Activated CD4-positive, alpha-beta T cell treated with anti-CD3 and anti-CD28 coated beads, Interleukin-2, amount 10 ng/mL, durations not matched to agents 7 days and 5 days (primary cell): ENCODE measurements at regions not wholly inside any gene's neighbourhood (a gene's known extent, or its start where the extent isn't known, plus 50 kb on each side); places are given as distances from the start of the nearest gene placed in this dataset.
A peak's percentile ranks its signal among the peaks of the same experiment; 100 is the strongest.
"Not testable (repeated sequence)": the region's sequence is repeated elsewhere in the genome, so short reads cannot be mapped to it uniquely, and the experiment has no call there.

Experiments used
- CTCF ChIA-PET: fragments of 350-600 bp; sonication (Branson Sonifier 250); formaldehyde crosslinking; loops from one replicate; lab custom pipeline; 2021; ENCODE audit warnings: antibody characterized with exemption; lab: Charles Lee
- POLR2A ChIA-PET: fragments of 350-600 bp; sonication (Branson Sonifier 250); formaldehyde crosslinking; loops from one replicate; lab custom pipeline; 2021; ENCODE audit warnings: antibody characterized with exemption; lab: Charles Lee
- DNase-seq: peaks from one replicate; pipeline ENCODE4 v3.0.0-alpha.2; 2020
- H3K27ac Mint-ChIP-seq: one replicate; pipeline ENCODE4 v1.8.0; 2021; ENCODE audit warnings: mild to moderate bottlenecking, moderate library complexity, mixed read lengths
- H3K27me3 Mint-ChIP-seq: one replicate; pipeline ENCODE4 v1.8.0; 2021; ENCODE audit warnings: mixed read lengths
- H3K36me3 Mint-ChIP-seq: one replicate; pipeline ENCODE4 v1.8.0; 2021; ENCODE audit warnings: low read depth, mixed read lengths
- H3K4me1 Mint-ChIP-seq: one replicate; pipeline ENCODE4 v1.8.0; 2021; ENCODE audit warnings: mixed read lengths
- H3K4me3 Mint-ChIP-seq: one replicate; pipeline ENCODE4 v1.8.0; 2021; ENCODE audit warnings: mild to moderate bottlenecking, moderate library complexity, mixed read lengths
- H3K9me3 Mint-ChIP-seq: one replicate; pipeline ENCODE4 v1.8.0; 2021; ENCODE audit warnings: mixed read lengths

GRCh38 chr1:181984006-181984405, 77.5 kb downstream of the ZNF648 start:
- ChIA-PET POLR2A (no interaction called here), CTCF (no interaction called here)
- Mint-ChIP-seq H3K27ac (no peak overlapping the region), H3K4me3 (no peak overlapping the region), H3K9me3 (no peaks in the 10 kb centered on the region), H3K27me3 (peaks cover 11% of the 10 kb centered on the region), H3K36me3 (no peaks in the 10 kb centered on the region), H3K4me1 (peaks cover 4% of the 10 kb centered on the region)
- no peak for DNase-seq

- H3K36me3 Mint-ChIP-seq, result no peaks in the 10 kb centered on the region
- ChIA-PET CTCF (no interaction called here), POLR2A (no interaction called here)
- no peaks in the 10 kb centered on the region for H3K9me3 Mint-ChIP-seq
- peaks cover 17% of the 10 kb centered on the region for H3K27me3 Mint-ChIP-seq
- no peak overlapping the region for H3K4me3 Mint-ChIP-seq
- H3K27ac Mint-ChIP-seq, result no peak overlapping the region
- peaks cover 4% of the 10 kb centered on the region for H3K4me1 Mint-ChIP-seq
- no peak for DNase-seq
Observed at GRCh38 chr1:181981821-181982220, 79.7 kb downstream of the ZNF648 start.

GRCh38 chr1:181972256-181972655, 89.3 kb downstream of the ZNF648 start:
- no peaks in the 10 kb centered on the region for H3K36me3 Mint-ChIP-seq
- no peak overlapping the region for H3K4me3 Mint-ChIP-seq
- peaks cover 10% of the 10 kb centered on the region for H3K27me3 Mint-ChIP-seq
- CTCF ChIA-PET, result interaction anchor here (1.4 kb wide), 1 partner anchor 63 kb away, joined by 3 read pairs; no protein-coding TSS in a partner anchor
- H3K4me1 Mint-ChIP-seq, result no peaks in the 10 kb centered on the region
- H3K9me3 Mint-ChIP-seq, result no peaks in the 10 kb centered on the region
- DNase-seq, result no peak
- H3K27ac Mint-ChIP-seq, result no peak overlapping the region
- POLR2A ChIA-PET, result no interaction called here

DNA sequence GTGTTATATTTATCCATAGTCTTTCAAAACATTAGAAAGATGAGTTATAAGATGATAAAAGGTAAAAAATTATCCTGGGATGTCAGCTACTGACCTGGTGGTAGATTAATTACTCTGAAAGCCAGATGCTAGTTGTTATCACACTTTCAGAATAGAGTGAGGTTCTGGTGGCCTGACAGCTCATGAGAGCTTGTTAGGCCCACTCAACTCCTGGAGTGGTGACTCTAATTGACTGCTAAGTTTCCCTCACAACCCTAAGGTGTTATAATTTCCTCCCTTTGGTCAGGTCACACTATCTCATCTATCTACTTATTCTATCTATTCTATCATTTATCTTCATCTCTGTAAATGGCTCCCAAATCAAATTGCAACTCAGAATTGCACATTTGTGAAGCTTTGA, 90.1 kb downstream of the ZNF648 start:
- ChIA-PET CTCF (no interaction called here), POLR2A (no interaction called here)
- peaks cover 12% of the 10 kb centered on the region for H3K27me3 Mint-ChIP-seq
- H3K9me3 Mint-ChIP-seq, result no peaks in the 10 kb centered on the region
- no peaks in the 10 kb centered on the region for H3K36me3 Mint-ChIP-seq
- H3K4me1 Mint-ChIP-seq, result no peaks in the 10 kb centered on the region
- DNase-seq, result no peak
- H3K4me3 Mint-ChIP-seq, result no peak overlapping the region
- H3K27ac Mint-ChIP-seq, result no peak overlapping the region

- CTCF ChIA-PET, result no interaction called here
- no peaks in the 10 kb centered on the region for H3K36me3 Mint-ChIP-seq
- no peaks in the 10 kb centered on the region for H3K4me1 Mint-ChIP-seq
- H3K4me3 Mint-ChIP-seq, result no peak overlapping the region
- H3K27me3 Mint-ChIP-seq, result peaks cover 10% of the 10 kb centered on the region
- no peaks in the 10 kb centered on the region for H3K9me3 Mint-ChIP-seq
- DNase-seq, result no peak
- no peak overlapping the region for H3K27ac Mint-ChIP-seq
- POLR2A ChIA-PET, result interaction anchor here (0.7 kb wide), 1 partner anchor 113 kb away, joined by 3 read pairs; no protein-coding TSS in a partner anchor
Observed at GRCh38 chr1:181969902-181970301, 91.6 kb downstream of the ZNF648 start.

- H3K27ac Mint-ChIP-seq, H3K36me3 Mint-ChIP-seq, DNase-seq, H3K4me1 Mint-ChIP-seq, H3K4me3 Mint-ChIP-seq, H3K27me3 Mint-ChIP-seq, CTCF ChIA-PET, POLR2A ChIA-PET: not testable (repeated sequence)
- H3K9me3 Mint-ChIP-seq, result peaks cover 17% of the 10 kb centered on the region
Observed at GRCh38 chr1:181954696-181955095, 106.8 kb downstream of the ZNF648 start.

DNA sequence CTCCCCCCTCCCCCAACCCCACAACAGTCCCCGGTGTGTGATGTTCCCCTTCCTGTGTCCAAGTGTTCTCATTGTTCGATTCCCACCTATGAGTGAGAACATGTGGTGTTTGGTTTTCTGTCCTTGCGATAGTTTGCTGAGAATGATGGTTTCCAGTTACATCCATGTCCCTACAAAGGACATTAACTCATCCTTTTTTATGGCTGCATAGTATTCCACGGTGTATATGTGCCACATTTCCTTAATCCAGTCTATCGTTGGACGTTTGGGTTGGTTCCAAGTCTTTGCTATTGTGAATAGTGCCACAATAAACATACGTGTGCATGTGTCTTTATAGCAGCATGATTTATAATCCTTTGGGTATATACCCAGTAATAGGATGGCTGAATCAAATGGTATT, 107.3 kb downstream of the ZNF648 start:
- CTCF ChIA-PET, H3K4me3 Mint-ChIP-seq, POLR2A ChIA-PET, H3K4me1 Mint-ChIP-seq, H3K36me3 Mint-ChIP-seq, DNase-seq, H3K27ac Mint-ChIP-seq, H3K27me3 Mint-ChIP-seq: not testable (repeated sequence)
- H3K9me3 Mint-ChIP-seq, result peaks cover 14% of the 10 kb centered on the region

DNA sequence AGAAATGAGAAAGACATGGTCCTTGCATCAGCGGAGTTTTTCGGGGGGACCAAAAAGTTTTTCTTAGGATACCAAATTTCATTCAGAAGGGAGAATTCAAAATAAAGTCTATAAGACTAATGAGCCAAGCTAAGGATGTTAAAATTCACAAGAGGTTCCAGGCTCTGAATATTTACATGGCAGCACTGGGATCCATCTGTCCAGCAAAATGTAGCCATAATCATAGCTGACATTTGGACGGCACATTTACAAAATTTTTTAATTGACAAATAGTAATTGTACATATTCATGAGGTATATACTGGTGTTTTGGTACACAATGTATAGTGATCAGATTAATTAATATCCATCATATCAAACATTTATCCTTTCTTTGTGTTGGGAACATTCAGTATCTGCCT, 107.9 kb downstream of the ZNF648 start:
- H3K27ac Mint-ChIP-seq, result no peak overlapping the region
- H3K4me3 Mint-ChIP-seq, result no peak overlapping the region
- H3K4me1 Mint-ChIP-seq, result no peaks in the 10 kb centered on the region
- peaks cover 11% of the 10 kb centered on the region for H3K9me3 Mint-ChIP-seq
- POLR2A ChIA-PET, result no interaction called here
- no peak for DNase-seq
- H3K27me3 Mint-ChIP-seq, result peaks cover 10% of the 10 kb centered on the region
- CTCF ChIA-PET, result no interaction called here
- H3K36me3 Mint-ChIP-seq, result no peaks in the 10 kb centered on the region

GRCh38 chr1:181951213-181951612, 110.3 kb downstream of the ZNF648 start:
- Mint-ChIP-seq H3K27me3 (peaks cover 13% of the 10 kb centered on the region), H3K9me3 (peaks cover 10% of the 10 kb centered on the region), H3K27ac (no peak overlapping the region), H3K4me1 (no peaks in the 10 kb centered on the region), H3K4me3 (no peak overlapping the region), H3K36me3 (no peaks in the 10 kb centered on the region)
- no peak for DNase-seq
- POLR2A ChIA-PET, result no interaction called here
- CTCF ChIA-PET, result no interaction called here

GRCh38 chr1:181949500-181949899, 112.0 kb downstream of the ZNF648 start:
- H3K4me3 Mint-ChIP-seq, result no peak overlapping the region
- no peak for DNase-seq
- H3K4me1 Mint-ChIP-seq, result no peaks in the 10 kb centered on the region
- no peak overlapping the region for H3K27ac Mint-ChIP-seq
- H3K9me3 Mint-ChIP-seq, result peaks cover 3% of the 10 kb centered on the region
- ChIA-PET CTCF (no interaction called here), POLR2A (no interaction called here)
- no peaks in the 10 kb centered on the region for H3K36me3 Mint-ChIP-seq
- H3K27me3 Mint-ChIP-seq, result peaks cover 16% of the 10 kb centered on the region

DNA sequence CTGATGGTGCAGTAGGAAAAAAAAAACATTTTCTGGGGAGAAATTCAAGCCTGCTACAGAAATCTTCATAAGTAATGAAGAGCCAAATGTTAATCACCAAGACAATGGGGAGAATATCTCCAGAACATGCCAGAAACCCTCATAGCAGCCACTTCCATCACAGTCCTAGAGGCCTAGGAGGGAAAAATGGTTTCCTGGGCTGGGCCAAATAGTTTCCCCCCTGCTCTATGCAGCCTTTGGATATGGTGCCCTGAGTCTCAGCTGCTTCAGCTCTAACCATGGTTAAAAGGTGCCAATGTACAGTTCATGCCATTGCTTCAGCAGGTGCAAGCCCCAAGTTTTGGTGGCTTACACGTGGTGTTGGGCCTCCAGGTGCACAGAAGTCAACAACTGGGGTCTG, 113.1 kb downstream of the ZNF648 start:
- H3K9me3 Mint-ChIP-seq, result peaks cover 3% of the 10 kb centered on the region
- no peak for DNase-seq
- ChIA-PET CTCF (no interaction called here), POLR2A (interaction anchor here (0.6 kb wide), 1 partner anchor 133 kb away, joined by 3 read pairs; no protein-coding TSS in a partner anchor)
- H3K27me3 Mint-ChIP-seq, result peaks cover 24% of the 10 kb centered on the region
- no peaks in the 10 kb centered on the region for H3K36me3 Mint-ChIP-seq
- no peak overlapping the region for H3K27ac Mint-ChIP-seq
- no peak overlapping the region for H3K4me3 Mint-ChIP-seq
- H3K4me1 Mint-ChIP-seq, result no peaks in the 10 kb centered on the region

DNA sequence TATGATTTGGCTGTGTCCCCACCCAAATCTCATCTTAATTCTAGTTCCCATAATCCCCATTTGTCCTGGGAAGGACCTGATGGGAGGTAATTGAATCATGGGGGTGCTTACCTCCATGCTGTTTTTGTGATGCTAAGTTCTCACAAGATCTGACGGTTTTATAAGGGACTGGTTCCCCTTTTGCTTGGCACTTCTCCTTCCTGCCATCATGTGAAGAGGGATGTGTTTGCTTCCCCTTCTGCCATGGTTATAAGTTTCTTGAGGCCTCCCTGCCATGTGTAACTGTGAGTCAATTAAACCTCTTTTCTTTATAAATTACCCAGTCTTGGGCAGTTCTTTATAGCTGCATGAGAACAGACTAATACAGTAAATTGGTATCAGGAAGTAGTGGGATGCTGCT, 114.1 kb downstream of the ZNF648 start:
- no peaks in the 10 kb centered on the region for H3K36me3 Mint-ChIP-seq
- ChIA-PET POLR2A (no interaction called here), CTCF (no interaction called here)
- H3K4me1 Mint-ChIP-seq, result no peaks in the 10 kb centered on the region
- no peak overlapping the region for H3K27ac Mint-ChIP-seq
- H3K9me3 Mint-ChIP-seq, result peaks cover 3% of the 10 kb centered on the region
- H3K4me3 Mint-ChIP-seq, result no peak overlapping the region
- peaks cover 31% of the 10 kb centered on the region for H3K27me3 Mint-ChIP-seq
- no peak for DNase-seq

GRCh38 chr1:181936768-181937581, 124.5 kb downstream of the ZNF648 start:
- no peaks in the 10 kb centered on the region for H3K9me3 Mint-ChIP-seq
- ChIA-PET CTCF (interaction anchor here (0.6 to 1.5 kb wide), 3 partner anchors 9 to 455 kb away, joined by 3 to 13 read pairs (median 4); no protein-coding TSS in a partner anchor), POLR2A (no interaction called here)
- no peak overlapping the region for H3K4me3 Mint-ChIP-seq
- peaks cover 5% of the 10 kb centered on the region for H3K27me3 Mint-ChIP-seq
- peak; percentile 39 for DNase-seq
- no peak overlapping the region for H3K27ac Mint-ChIP-seq
- no peaks in the 10 kb centered on the region for H3K4me1 Mint-ChIP-seq
- no peaks in the 10 kb centered on the region for H3K36me3 Mint-ChIP-seq
